Karpas-422 (cell line): ENCODE measurements at regions not wholly inside any gene's neighbourhood (a gene's known extent, or its start where the extent isn't known, plus 50 kb on each side); places are given as distances from the start of the nearest gene placed in this dataset.

Experiments used
- DNase-seq: peaks from one replicate; pipeline ENCODE4 v3.0.0-alpha.2; 2015
- H2AFZ ChIP-seq: fragments of 200-600 bp; sonication (generic); 2 replicates; pipeline ENCODE4 v1.6.1; 2014; ENCODE audit warnings: antibody characterized with exemption, low read length, mixed read lengths
- H3K27ac ChIP-seq: fragments of 200-600 bp; sonication (generic); 2 replicates; pipeline ENCODE4 v1.5.1; 2014; ENCODE audit warnings: mild to moderate bottlenecking, low read length, moderate library complexity
- H3K27me3 ChIP-seq: fragments of 200-600 bp; sonication (generic); 2 replicates; pipeline ENCODE4 v1.6.1; 2014; ENCODE audit warnings: low read length, mixed read lengths
- H3K36me3 ChIP-seq: fragments of 200-600 bp; sonication (generic); 2 replicates; pipeline ENCODE4 v1.6.1; 2014; ENCODE audit warnings: low read length, mixed read lengths; ENCODE audit not compliant: insufficient read depth
- H3K4me1 ChIP-seq: fragments of 200-600 bp; sonication (generic); 2 replicates; pipeline ENCODE4 v1.6.1; 2014; ENCODE audit warnings: mild to moderate bottlenecking, low read length, mixed read lengths
- H3K4me2 ChIP-seq: fragments of 200-600 bp; sonication (generic); 2 replicates; pipeline ENCODE4 v1.6.1; 2014; ENCODE audit warnings: low read length, low read depth, mild to moderate bottlenecking; ENCODE audit not compliant: poor library complexity, severe bottlenecking
- H3K4me3 ChIP-seq: fragments of 200-600 bp; sonication (generic); 2 replicates; pipeline ENCODE4 v1.5.1; 2014; ENCODE audit warnings: mild to moderate bottlenecking, antibody characterized with exemption, low read length, mixed read lengths
- H3K79me2 ChIP-seq: fragments of 200-600 bp; sonication (generic); 2 replicates; pipeline ENCODE4 v1.6.1; 2014; ENCODE audit warnings: mild to moderate bottlenecking, low read length, mixed read lengths
- H3K9ac ChIP-seq: fragments of 200-600 bp; sonication (generic); 2 replicates; pipeline ENCODE4 v1.6.0; 2014; ENCODE audit warnings: low read length
- H3K9me2 ChIP-seq: fragments of 200-600 bp; sonication (generic), shearing (Covaris generic); replicated peaks from 2 replicates; pipeline ENCODE4 v1.6.0; 2014; ENCODE audit warnings: mild to moderate bottlenecking, low read length, moderate library complexity; ENCODE audit not compliant: insufficient read depth
- H3K9me3 ChIP-seq: fragments of 300-700, 200-600 bp; sonication (generic); 2 replicates; pipeline ENCODE4 v1.6.1; 2014; ENCODE audit warnings: low read length, mixed read lengths
- H4K20me1 ChIP-seq: fragments of 200-600 bp; sonication (generic); 2 replicates; pipeline ENCODE4 v1.6.1; 2014; ENCODE audit warnings: mild to moderate bottlenecking, antibody characterized with exemption, low read length, low read depth; ENCODE audit not compliant: insufficient read depth

- Histone ChIP-seq H3K9me2 (no peaks in the 10 kb centered on the region), H3K27ac (no peak overlapping the region), H3K36me3 (no peaks in the 10 kb centered on the region), H3K4me2 (no peak overlapping the region), H3K27me3 (no peaks in the 10 kb centered on the region), H3K79me2 (no peaks in the 10 kb centered on the region), H3K4me1 (no peaks in the 10 kb centered on the region), H3K9me3 (no peaks in the 10 kb centered on the region), H2AFZ (no peak overlapping the region), H4K20me1 (no peaks in the 10 kb centered on the region), H3K9ac (no peak overlapping the region), H3K4me3 (no peak overlapping the region)
- DNase-seq = no peak
Observed at GRCh38 chr4:170662250-170662649, 572.5 kb upstream of the AADAT start.

GRCh38 chr4:170657761-170658160 lies 568.0 kb upstream of the AADAT start:
- Histone ChIP-seq H3K4me3 (no peak overlapping the region), H3K36me3 (no peaks in the 10 kb centered on the region), H3K9me3 (no peaks in the 10 kb centered on the region), H3K4me1 (no peaks in the 10 kb centered on the region), H3K27me3 (no peaks in the 10 kb centered on the region), H4K20me1 (no peaks in the 10 kb centered on the region), H3K4me2 (no peak overlapping the region), H3K9me2 (no peaks in the 10 kb centered on the region), H3K27ac (no peak overlapping the region), H3K79me2 (no peaks in the 10 kb centered on the region), H2AFZ (no peak overlapping the region), H3K9ac (no peak overlapping the region)
- no peak for DNase-seq

GRCh38 chr4:170656506-170656905 lies 566.8 kb upstream of the AADAT start:
- H3K27ac ChIP-seq = no peak overlapping the region
- H3K9me2 ChIP-seq = no peaks in the 10 kb centered on the region
- no peak overlapping the region for H2AFZ ChIP-seq
- DNase-seq = no peak
- H3K4me1 ChIP-seq = no peaks in the 10 kb centered on the region
- H3K36me3 ChIP-seq = no peaks in the 10 kb centered on the region
- no peak overlapping the region for H3K9ac ChIP-seq
- H3K79me2 ChIP-seq = no peaks in the 10 kb centered on the region
- no peak overlapping the region for H3K4me2 ChIP-seq
- H3K9me3 ChIP-seq = no peaks in the 10 kb centered on the region
- H4K20me1 ChIP-seq = no peaks in the 10 kb centered on the region
- H3K27me3 ChIP-seq = no peaks in the 10 kb centered on the region
- H3K4me3 ChIP-seq = no peak overlapping the region

GRCh38 chr4:170652571-170652970 lies 562.8 kb upstream of the AADAT start:
- H3K9ac ChIP-seq = no peak overlapping the region
- no peaks in the 10 kb centered on the region for H3K9me2 ChIP-seq
- no peaks in the 10 kb centered on the region for H3K79me2 ChIP-seq
- no peaks in the 10 kb centered on the region for H3K9me3 ChIP-seq
- H3K27me3 ChIP-seq = no peaks in the 10 kb centered on the region
- DNase-seq = no peak
- H4K20me1 ChIP-seq = no peaks in the 10 kb centered on the region
- no peak overlapping the region for H3K27ac ChIP-seq
- H2AFZ ChIP-seq = no peak overlapping the region
- H3K36me3 ChIP-seq = no peaks in the 10 kb centered on the region
- no peak overlapping the region for H3K4me3 ChIP-seq
- H3K4me2 ChIP-seq = no peak overlapping the region
- H3K4me1 ChIP-seq = no peaks in the 10 kb centered on the region

- Histone ChIP-seq H3K9ac (no peak overlapping the region), H2AFZ (no peak overlapping the region), H3K27ac (no peak overlapping the region), H4K20me1 (no peaks in the 10 kb centered on the region), H3K4me1 (no peaks in the 10 kb centered on the region), H3K36me3 (no peaks in the 10 kb centered on the region), H3K27me3 (no peaks in the 10 kb centered on the region), H3K79me2 (no peaks in the 10 kb centered on the region), H3K9me2 (no peaks in the 10 kb centered on the region), H3K9me3 (no peaks in the 10 kb centered on the region), H3K4me2 (no peak overlapping the region), H3K4me3 (no peak overlapping the region)
- DNase-seq = no peak
Observed at GRCh38 chr4:170651786-170652185, 562.0 kb upstream of the AADAT start.

- no peaks in the 10 kb centered on the region for H4K20me1 ChIP-seq
- H2AFZ ChIP-seq = no peak overlapping the region
- H3K36me3 ChIP-seq = no peaks in the 10 kb centered on the region
- no peak overlapping the region for H3K9ac ChIP-seq
- H3K27ac ChIP-seq = no peak overlapping the region
- H3K4me3 ChIP-seq = no peak overlapping the region
- H3K79me2 ChIP-seq = no peaks in the 10 kb centered on the region
- H3K4me2 ChIP-seq = no peak overlapping the region
- H3K9me3 ChIP-seq = no peaks in the 10 kb centered on the region; the same call in 1 of the 2 replicates
- no peak for DNase-seq
- H3K27me3 ChIP-seq = no peaks in the 10 kb centered on the region
- H3K9me2 ChIP-seq = no peaks in the 10 kb centered on the region
- no peaks in the 10 kb centered on the region for H3K4me1 ChIP-seq
Observed at GRCh38 chr4:170627418-170627817, 537.7 kb upstream of the AADAT start.

- Histone ChIP-seq H3K9me3 (no peaks in the 10 kb centered on the region), H3K27me3 (no peaks in the 10 kb centered on the region), H3K4me3 (no peak overlapping the region), H3K27ac (no peak overlapping the region), H3K9ac (no peak overlapping the region), H3K4me1 (no peaks in the 10 kb centered on the region), H4K20me1 (no peaks in the 10 kb centered on the region), H3K79me2 (no peaks in the 10 kb centered on the region), H2AFZ (no peak overlapping the region), H3K4me2 (no peak overlapping the region), H3K9me2 (no peaks in the 10 kb centered on the region), H3K36me3 (no peaks in the 10 kb centered on the region)
- DNase-seq = no peak
Observed at GRCh38 chr4:170623899-170624298, 534.1 kb upstream of the AADAT start.

- DNase-seq = no peak
- H3K27me3 ChIP-seq = no peaks in the 10 kb centered on the region
- H3K9ac ChIP-seq = no peak overlapping the region
- H3K4me1 ChIP-seq = no peaks in the 10 kb centered on the region
- no peaks in the 10 kb centered on the region for H3K9me3 ChIP-seq
- H3K79me2 ChIP-seq = no peaks in the 10 kb centered on the region
- H2AFZ ChIP-seq = no peak overlapping the region
- no peak overlapping the region for H3K27ac ChIP-seq
- H3K9me2 ChIP-seq = no peaks in the 10 kb centered on the region
- H3K4me2 ChIP-seq = no peak overlapping the region
- H3K36me3 ChIP-seq = no peaks in the 10 kb centered on the region
- H4K20me1 ChIP-seq = no peaks in the 10 kb centered on the region
- H3K4me3 ChIP-seq = no peak overlapping the region
Observed at GRCh38 chr4:170610434-170610833, 520.7 kb upstream of the AADAT start.

GRCh38 chr4:170599894-170600293 lies 510.1 kb upstream of the AADAT start:
- no peaks in the 10 kb centered on the region for H3K27me3 ChIP-seq
- no peaks in the 10 kb centered on the region for H3K36me3 ChIP-seq
- no peaks in the 10 kb centered on the region for H3K9me2 ChIP-seq
- H4K20me1 ChIP-seq = no peaks in the 10 kb centered on the region
- H3K4me3 ChIP-seq = no peak overlapping the region
- H3K9ac ChIP-seq = no peak overlapping the region
- no peaks in the 10 kb centered on the region for H3K9me3 ChIP-seq
- H3K4me1 ChIP-seq = no peaks in the 10 kb centered on the region
- H3K79me2 ChIP-seq = no peaks in the 10 kb centered on the region
- H2AFZ ChIP-seq = no peak overlapping the region
- H3K4me2 ChIP-seq = no peak overlapping the region
- H3K27ac ChIP-seq = no peak overlapping the region
- DNase-seq = no peak
